ENCODE measurements at regions not wholly inside any gene's neighbourhood (a gene's known extent, or its start where the extent isn't known, plus 50 kb on each side); places are given as distances from the start of the nearest gene placed in this dataset.

DNA sequence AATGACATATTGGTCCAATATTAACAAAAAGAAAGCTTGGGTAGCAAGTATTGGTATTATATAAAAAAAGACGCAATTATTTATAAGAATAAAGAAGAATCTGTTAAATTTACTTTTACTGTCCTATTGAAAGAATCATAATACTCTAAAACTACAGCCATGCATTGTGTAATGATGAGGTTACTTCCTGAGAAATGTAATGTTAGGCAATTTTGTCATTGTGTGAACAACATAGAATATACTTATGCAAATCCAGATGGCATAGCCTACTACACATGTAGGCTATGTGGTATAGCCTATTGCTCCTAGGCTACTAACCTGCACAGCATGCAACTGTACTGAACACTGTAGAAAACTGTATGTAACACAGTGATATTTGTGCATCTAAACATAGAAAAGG is 121.2 kb upstream of the PTGFR start:
- no peak for DNase-seq

DNA sequence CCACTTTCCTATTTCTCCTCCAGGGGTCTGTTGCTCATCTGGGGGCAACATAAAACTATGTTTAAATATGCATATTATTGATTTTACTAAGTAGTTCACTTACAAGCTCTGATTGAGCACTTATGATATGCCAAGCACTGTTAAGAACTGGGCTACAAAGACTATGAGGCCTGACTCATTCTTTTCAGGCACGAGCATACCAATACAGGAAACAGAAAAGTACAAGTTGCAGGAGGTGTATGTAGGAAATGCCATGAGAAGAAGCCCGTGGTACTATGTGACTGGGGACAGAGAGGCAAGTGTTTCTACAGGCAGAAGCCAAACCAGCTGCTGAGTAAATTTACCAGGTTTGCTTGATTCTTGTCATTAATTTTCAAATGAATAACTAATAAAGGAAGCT is 120.4 kb upstream of the PTGFR start:
- no peak for DNase-seq

DNA sequence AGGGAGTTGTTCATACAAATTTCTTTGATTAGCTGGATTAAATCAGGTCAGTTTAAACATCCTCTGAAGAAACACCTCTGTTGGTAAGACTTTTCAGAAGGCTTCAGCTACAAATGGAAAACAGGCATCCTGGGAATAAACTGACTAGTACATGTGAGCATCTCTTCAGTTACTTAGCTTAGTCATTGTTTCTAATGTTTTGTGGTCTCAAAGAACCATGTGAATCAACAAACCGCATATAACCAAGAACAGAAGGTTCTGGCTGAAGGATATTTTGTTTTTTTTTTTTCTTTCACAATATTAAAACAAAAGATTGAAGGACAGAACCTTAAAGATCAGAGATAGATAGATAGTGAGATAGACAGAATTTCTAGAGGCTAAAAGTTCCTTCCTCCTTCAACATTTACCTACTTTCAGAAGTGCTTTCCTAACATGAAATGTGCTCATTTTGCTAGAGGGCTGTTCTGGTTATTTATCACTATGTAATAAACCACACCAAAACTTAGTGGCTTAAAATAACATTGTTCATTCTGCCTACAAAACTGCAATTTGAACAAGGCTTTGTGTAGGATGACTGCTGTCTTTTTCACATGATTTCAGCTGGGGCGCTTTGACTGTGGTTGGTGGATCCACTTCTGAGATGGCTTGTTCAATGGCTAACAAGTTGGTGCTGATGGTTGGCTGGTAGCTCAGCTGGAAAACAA is 119.8 kb upstream of the PTGFR start:
- DNase-seq, result no peak

DNA sequence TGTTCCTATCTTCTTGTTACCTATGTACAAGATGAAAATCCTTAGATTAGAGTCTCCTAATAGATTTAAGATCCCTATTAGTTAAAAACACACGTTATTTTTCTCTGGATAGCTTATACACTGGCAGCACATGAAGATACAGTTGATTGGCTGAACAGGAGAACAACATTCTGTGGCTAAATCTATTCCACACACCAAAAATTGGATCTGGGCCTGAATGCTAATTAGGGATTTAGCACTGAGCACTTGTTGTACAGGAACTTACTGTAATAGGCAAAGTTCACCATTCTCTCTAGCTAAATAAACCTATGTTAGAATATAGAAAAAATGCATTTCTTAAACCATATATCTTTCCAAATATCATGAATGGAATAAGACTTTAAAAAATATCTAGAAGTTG is 117.1 kb upstream of the PTGFR start:
- DNase-seq, result no peak

DNA sequence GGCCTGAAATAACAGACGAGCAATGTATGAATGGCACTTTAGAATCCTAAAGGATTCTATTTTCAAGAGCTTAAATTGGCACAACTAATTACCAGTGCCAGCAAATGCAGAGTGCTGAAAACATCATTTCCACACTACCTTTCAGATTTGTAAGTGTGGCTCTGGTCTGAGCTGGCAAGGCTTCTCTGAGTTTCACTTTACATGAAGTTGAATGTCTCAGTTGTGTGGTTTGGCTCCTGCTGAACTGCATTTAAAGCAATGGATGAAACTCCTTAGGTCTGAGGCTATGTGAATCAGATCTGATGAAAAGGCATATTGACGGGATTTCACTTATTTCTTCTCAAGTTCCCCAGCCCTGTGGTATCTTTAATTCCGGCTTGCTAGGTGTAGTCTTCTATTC is 114.8 kb upstream of the PTGFR start:
- DNase-seq, result no peak

DNA sequence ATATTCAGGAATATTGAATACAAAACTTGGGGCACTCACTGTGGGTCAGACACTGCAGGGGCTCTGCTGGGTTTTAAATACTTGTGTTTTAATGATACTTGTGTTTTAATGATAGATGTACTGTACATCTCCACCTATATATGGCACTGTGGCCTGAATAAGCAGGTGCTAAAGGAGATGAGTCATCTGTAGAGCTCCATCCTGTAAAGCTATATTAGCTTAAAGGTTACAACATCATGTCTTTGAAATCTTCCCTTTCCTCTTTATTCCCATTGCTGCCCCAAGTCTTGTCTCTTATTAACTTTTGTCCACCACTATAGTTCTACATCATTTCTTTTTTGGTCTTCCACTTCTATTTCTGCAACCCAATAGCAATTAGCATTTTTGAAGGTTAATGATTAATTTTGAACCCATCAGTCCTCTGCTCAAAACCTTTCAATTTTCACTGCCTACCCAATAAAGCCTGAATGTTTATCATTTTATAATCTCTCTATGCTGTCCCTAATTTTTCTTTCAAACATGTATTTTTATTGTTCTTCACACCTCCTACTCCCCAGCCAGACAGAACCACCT is 113.3 kb upstream of the PTGFR start:
- DNase-seq, result no peak

DNA sequence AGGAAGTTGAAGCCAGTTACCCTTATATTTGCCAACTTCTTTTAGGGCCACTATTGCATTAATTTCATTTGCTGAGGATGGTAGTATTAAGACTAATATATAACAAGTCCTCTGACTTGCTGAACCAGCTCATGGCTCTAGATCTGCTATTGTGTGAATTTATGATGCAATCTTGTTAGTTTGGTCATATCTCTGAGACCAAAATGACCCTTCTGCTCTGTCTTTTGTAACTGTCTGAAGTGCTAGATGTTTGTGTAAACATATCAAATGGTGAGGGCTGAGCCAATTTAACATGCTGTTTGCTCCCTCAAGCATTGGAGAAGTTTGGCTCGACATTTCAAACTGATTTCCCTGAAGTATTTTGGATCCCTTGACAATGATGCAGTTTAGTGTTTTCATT is 106.9 kb upstream of the PTGFR start:
- no peak for DNase-seq

DNA sequence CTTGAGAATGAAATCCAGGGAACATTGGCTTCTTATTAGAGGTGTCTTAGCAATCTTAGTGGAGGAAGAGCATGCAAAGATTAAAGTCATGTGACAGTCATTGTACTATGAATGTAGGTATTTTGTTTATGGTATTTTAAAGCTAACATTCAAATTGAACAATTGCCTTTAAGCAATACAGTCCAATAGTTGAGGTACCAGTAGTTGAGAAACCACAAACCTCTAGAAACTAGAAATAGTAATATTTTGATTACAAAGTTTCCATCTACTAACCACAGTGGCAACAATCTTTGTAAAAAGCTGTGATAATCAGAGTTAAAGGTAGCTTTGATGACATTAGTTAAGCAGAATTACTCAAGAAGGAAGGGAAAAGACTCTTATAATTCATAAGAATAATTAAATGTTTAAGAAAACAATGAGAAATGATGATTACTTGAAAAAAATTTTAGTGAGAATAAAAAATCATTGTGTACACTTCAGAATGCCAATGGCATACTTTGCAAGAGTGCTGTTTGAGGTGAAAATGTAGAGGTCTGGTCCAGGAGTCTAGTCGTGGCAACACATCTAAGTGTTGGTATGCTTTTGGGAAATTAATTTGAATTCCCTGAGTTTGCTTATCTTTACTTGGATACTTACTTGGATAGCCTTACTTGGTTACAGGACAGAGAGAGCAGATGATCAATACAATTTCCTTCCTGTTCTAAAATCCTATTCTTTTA is 104.9 kb upstream of the PTGFR start:
- no peak for DNase-seq

DNA sequence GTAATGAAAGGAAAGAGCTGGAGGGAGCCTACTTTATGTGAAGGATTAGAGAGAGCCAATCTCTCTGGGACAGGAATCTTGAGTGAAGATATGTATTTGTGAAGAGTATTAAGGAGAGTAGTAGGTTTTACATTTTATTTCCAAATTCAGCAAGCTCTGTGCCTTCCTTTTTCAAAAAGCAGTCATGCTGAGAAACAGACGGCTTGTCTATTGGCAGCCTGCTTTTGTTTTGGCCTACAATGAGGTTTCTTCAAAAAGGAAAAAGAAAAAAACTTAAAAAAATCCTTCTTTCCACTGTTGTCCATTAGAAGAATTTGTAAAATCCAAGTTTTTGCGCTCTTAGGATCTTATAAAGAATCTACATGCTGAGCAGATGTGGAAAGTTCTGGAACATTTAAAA is 103.6 kb upstream of the PTGFR start:
- no peak for DNase-seq

DNA sequence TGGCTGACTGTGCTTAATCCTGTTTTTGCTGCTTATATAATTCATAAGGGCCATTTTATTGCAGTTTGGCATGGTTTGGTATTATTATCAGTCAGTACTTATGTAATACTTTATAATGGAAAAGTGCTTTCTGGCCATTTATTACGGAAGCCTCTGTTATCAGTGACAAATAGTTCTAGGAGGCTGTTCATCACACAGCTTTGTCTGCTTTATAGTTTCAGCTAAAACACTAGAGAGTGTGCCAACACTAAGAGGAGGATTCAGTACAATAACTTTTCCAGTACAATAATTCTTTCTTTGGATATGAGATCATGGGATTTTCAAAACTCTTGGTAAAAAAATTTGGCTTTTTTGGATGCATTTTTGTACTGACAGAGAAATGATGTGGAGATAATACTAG is 102.9 kb upstream of the PTGFR start:
- DNase-seq, result no peak

DNA sequence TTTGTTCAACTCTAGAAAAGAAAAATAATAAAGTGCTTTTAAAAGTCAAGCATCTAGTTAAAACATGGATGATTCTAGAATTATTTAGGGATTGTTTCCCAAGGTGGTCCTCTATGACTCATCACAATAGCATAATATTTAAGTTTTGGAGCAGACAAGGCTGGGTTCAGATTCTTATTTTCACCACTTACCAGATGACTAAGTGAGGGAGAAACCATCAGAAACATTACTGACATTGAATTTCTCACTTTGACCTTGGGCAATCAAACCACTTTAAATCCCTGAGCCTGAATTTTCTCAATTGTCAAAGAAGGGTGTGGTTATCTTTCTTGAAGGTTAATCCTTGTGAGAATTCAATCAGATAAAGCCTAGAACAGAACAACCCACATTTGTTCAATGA is 102.5 kb upstream of the PTGFR start:
- DNase-seq, result no peak

DNA sequence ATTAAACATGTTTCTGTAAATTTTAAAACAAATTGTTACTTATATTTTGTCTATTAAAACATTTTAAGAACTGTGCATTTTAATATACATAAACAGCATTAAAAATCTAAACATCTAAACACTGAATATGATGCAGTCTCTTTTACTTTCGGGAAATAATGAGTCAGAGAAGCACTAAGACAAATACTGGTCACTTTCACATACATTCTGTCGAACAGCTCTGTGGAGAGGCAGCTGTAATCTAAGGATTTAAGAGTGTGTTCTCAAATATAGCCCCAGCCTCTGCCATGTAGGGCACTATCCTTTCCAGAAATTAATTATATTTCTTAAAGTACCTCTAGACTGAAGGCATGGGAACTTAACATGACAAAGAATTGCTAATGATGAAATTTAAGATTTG is 89.6 kb upstream of the PTGFR start:
- DNase-seq, result no peak

DNA sequence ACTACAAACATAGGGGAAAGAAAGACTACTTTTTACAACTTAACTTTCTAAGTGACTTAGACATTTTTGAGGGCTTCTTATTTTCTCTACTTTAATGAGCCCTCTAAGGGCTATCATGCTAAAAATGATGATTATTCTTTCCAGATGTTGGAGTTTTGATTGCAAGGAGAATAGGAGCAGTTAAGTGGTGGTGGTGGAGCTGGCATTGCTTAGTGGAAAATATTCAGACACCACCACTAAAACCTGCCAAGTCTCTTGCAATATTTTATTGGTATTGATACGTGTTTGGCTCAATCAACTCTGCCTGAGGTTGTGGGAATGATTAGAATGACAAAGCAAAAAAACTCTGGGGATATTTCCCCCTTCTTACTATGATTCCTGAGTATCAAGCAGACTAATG is 82.6 kb upstream of the PTGFR start:
- DNase-seq, result no peak

DNA sequence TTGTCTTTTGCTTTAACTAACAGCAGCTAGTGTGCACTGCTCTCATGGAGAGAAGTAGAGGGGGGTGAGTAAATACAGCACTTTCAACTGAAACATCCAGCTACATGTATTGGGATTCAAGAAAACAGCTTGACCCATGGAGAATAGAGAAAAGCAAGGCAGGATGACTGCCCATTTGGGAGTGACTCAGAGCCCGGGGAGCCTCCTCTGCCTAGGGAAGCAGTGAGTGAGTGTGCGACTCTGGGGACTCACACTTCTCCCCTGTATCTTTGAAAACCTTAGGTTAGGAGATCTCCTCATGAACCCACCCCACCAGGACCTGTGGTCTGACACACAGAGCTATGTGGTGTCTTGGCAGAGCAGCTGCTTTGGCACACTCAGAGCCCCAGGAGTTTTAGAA is 82.0 kb upstream of the PTGFR start:
- DNase-seq, result no peak

DNA sequence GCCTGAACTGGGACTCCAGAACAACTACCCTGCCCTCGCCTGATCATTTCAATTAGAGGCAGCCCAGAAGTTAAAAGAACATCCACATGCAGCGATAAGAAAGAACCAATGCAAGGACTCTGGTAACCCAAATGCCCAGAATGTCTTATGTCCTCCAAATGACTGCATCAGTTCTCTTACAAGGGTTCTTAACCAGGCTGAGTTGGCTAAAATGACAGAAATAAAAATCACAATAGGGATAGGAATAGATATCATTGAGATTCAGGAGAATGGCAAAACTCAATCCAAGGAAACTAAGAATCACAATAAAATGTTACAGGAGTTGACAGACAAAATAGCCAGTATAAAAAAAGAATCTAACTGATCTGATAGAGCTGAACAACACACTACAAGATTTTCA is 80.1 kb upstream of the PTGFR start:
- DNase-seq, result no peak

DNA sequence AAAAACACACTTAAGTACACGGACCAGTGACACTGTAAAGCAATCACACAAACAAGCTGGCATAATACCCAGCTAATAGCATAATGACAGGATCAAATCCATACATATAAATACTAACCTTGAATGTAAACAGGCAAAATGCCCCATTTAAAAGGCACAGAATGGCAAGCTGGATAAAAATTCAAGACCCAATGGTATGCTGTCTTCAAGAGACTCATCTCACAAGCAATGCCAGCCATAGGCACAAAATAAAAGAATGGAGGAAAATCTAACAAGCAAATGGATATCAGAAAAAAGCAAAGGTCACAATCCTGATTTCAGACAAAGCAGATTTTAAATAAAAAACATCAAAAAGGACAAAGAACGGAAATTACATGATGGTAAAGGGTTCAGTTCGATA is 79.1 kb upstream of the PTGFR start:
- no peak for DNase-seq

DNA sequence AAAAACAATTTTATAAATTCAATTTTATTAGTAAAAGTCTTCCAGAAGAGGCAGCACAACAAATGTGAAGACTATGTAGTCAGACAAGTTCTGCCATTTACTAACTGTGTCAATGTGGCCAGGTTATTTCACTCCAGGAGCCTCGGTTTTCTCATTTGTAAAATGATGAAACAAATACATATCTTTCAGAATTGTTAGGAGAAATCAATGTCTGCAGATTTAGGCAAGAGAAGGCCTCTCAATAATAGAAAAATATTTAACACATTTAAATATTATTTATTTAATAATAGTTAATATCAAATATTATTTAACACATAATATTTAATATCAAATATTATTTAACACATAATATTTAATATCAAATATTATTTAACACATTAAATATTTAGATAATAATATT is 75.6 kb upstream of the PTGFR start:
- DNase-seq, result no peak

DNA sequence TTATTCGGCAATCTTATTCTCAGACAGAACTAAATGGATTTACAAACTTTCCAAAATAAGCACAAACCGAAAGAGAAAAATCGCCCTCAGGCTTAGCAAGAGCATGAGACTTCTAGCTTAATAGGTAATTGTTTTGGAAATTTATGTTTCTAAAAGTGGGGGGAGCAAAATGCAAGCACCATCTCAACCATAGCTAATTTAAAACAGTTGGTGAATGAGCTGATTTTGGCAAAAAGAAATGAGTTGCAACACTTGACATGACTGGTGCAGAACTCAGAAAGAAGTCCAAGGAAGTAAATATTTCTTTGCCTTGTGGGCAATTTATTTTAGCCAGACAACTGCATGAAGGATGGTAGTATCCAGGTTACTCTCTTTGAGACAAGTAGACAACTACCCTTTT is 71.5 kb upstream of the PTGFR start:
- no peak for DNase-seq

DNA sequence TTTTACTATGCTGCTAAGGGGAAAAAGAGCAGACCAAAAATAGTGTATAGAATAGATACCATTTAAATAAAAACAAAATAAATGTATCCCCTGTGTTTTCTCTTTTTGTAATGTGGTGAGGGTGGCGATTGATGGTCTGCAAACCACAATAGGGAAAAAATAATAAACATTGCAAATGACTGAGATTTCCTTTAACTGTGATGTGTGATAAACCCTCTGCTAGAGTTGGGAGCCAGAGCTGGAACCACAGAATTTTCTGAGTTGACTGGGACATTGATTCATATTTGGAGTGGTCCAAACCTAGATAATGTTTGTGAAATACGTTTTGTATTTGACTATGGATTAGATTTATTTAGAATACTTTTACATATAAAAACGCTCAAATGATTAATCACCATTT is 70.6 kb upstream of the PTGFR start:
- no peak for DNase-seq

DNA sequence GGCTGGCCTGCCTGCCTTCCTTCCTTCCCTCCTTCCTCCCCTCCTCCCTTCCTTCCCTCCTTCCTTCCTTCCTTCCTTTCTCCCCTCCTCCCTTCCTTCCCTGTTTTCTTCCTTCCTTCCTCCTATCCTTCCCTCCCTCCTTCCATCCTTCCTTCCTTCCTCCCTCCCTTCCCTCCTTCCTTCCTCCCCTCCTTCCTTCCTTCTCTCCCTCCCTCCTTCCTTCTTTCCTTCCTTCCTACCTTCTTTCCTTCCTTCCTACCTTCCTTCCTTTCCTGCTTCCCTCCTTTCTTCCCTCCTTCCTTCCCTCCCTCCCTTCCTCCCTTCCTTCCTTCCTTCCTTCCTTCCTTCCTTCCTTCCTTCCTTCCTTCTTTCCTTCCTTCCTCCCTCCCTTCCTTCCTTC is 70.1 kb upstream of the PTGFR start:
- no peak for DNase-seq

DNA sequence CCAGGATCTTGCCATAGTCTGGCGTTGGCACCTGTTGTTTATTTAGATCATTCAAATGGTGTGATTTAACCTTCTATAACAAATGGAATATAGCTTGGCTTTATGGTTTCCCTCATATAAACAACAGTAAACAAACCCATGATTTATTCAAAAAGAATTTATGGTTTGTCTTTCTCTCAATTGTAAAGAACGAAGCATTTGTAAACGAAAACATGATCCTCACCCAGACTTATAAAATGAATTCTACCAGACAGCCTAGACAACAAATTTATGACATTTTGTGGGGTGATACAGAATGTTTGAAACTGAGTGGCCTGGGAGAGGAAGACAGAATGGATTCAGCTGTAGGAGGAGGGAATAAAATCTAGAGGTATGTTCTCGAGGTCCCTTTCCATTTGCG is 66.1 kb upstream of the PTGFR start:
- DNase-seq, result no peak

DNA sequence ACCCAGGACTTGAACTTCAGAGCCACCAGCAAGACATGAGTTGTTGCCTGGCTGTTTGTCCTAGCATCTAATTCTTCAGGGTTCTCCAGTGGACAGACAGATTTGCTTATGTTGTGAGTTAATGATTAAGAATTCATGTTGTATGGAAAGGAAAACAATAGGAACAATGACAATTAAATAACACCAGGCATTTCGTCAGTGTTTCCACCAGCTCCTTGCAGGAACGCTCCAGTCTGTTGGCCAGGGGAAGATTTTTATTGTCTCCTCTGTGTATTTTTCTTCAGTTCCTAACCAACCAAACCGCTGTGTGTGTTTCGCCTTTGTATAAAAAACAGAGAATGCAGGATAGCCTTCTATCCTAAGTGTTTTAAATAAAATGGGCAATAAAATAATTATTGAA is 64.4 kb upstream of the PTGFR start:
- no peak for DNase-seq

DNA sequence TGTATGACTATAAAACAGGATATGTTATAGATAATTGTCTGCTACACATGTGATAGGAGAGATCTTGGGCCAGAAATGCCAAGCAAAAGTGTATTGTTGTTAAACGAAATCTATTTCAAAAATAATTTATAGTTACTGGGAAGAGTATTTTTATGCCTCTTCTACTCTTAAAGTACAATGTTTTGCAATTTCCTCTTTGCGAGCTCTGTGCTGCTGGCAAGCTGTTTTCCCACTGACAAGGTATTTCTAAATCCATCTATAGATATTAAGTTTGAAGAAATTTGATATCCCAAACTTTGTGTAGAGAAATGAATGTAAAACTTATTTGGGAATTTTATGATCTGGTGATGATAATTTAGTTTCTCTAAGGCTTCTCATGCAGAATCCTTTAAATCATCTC is 63.3 kb upstream of the PTGFR start:
- DNase-seq, result no peak

DNA sequence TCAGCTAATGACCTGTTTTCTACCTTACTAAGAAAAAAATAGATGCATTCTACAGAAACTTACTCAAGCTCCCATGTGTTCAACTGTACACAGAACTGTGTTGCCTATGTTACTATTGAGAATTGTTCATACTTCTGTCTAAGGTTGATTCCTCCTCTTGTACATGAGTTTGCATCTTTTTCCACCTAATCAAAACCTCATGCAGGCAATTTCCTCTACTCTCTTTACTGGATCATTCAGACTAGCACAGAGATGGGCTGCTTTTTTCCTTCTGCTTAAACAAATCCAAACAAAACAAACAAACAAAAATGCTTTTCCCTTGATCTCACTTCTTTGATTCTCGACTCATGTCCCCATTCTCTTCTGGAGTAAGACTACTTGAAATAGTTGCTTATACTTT is 58.8 kb upstream of the PTGFR start:
- no peak for DNase-seq

DNA sequence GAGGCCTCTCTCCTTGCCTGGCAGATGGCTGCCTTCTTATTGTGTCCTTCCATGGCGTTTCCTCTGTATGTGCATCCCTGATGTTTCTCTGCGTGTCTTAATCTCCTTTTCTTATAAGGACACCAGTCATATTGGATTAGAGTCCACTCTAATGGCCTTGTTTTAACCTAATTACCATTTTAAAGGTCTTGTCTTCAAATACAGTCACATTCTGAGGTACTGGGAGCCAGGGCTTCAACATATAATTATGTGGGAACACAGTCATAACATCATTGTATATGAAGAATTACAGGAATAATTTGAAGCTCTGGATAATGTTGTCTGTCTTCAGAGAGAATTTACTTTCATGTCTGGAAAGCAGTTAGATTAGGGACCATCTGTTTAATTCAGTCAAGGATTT is 56.4 kb upstream of the PTGFR start:
- peak; percentile 88 for DNase-seq

Measured in NCI-H524 treated with DMSO at 0.1 percent for 48 hours (cell line).